ENCODE measurements at regions not wholly inside any gene's neighbourhood (a gene's known extent, or its start where the extent isn't known, plus 50 kb on each side); places are given as distances from the start of the nearest gene placed in this dataset.

GRCh38 chr10:85421421-85421820 is 945.2 kb downstream of the GRID1 start:
- no peak for TF ChIP-seq CTCF (IDR thresholded peaks at IDR 0.05)
- no peak for TF ChIP-seq POLR2A (IDR thresholded peaks at IDR 0.05)
